Occipital lobe (tissue), 1 donor: ENCODE measurements at regions not wholly inside any gene's neighbourhood (a gene's known extent, or its start where the extent isn't known, plus 50 kb on each side); places are given as distances from the start of the nearest gene placed in this dataset.

Source experiments
- DNase-seq: peaks from one replicate; lab custom pipeline; 2025; lab: John Stamatoyannopoulos, UW

DNA sequence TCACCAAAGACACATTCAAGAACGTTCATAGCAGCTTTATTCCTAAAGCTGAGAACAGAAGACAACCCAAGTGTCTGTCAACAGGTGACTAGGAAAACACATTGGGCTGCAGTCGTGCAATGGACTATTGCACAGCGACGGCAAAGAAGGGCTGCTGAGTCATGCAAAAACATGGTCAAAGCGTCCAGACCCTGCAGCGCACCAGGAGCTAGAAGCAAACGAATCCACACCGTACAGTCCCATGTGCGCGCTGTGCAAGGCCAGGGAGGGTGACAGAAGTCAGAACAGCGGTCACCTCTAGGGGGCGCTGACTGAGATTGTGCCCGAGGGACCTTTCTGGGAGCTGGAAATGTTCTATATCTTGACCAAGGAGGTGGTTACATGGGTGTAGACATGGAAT lies 266.4 kb downstream of the MAF start:
- DNase-seq = no peak

DNA sequence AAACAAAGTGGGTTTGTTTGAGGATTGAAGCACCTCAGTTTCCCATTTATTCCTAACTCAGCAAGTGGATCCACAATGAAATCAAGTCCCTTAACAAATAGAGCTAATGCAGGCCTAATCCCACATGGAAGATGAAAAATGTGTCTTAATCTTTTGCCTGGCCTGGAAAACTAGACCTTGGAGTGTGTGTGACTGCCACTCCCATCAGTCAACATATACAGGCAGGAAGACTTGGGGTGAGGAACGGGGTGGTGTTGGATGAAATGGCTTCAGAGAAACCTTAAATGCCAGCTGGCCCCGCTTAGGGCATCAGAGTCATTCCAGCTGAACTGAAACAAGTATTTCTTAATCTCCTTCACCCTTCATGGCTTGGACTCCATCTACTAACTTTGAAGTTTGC lies 269.5 kb downstream of the MAF start:
- DNase-seq = no peak

DNA sequence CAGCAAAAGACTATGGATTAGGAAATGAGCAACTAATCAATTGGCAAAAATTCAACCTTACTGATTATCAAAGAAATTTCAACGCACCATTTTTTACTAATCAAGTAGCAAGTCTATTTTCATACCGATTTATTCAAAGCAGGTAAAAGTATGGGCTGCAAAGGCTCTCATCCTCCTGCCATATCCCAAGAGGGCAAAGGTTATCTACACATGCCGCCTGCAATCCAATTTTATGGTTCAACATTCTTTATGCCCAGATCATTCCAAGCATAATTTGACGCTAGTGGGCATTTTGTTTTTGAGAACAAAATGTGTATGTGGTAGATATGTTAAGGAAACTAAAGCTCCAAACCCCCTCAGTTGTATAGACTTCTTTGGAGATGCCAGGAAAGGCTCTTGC lies 270.6 kb downstream of the MAF start:
- DNase-seq = no peak

DNA sequence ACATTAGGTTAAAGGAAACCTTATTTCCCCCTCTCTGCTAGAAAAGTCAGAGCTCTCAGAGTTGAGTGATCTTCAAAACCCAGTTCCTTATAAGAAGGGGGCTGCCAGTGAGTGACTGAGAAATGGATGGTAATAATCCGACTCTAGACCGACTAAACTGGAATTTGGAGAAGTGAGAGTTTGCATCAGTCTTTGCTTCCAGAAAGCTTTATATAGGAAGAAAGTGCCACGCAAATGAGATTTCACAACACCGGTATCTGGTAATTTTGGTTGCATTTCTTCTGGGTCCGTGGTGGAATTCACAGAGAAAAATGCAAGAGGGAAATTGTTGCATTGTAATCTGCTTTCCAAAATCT lies 271.4 kb downstream of the MAF start:
- no peak for DNase-seq

DNA sequence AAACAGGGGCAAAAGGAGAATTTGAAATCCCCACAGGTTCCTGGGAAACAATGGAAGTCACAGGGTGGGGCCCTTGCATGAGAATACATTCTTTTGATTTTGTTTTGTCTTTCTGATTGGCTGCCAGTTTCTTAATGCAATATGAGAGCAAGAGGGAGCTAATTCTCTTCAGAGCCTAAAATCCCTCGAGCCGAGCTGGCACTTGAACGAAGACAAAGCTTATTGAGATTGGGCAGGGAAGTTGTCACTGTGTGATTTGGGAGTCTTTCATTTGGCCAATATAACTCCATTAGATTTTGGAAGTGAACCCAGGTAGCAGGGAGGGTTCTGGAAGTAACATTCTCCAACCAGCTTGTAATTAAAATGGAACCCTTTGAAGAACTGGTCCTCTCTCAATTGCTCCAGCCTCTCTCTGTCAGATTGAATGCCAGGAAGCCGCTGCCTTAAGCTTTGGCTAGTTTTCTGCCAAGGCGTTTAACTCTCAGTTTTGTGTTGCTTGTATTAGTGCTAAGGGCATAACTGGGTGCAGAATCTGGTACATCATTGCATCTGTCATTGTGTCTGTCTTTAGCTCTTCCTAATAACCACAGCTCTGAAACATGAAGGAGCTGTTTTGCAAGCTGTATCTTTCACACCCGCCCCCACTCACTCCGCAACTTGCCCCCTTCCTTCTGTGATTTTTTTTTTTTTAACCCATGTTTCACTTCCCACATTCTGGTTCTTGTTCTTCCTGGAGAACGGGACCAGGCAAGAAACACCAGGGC lies 272.0 kb downstream of the MAF start:
- DNase-seq = no peak

DNA sequence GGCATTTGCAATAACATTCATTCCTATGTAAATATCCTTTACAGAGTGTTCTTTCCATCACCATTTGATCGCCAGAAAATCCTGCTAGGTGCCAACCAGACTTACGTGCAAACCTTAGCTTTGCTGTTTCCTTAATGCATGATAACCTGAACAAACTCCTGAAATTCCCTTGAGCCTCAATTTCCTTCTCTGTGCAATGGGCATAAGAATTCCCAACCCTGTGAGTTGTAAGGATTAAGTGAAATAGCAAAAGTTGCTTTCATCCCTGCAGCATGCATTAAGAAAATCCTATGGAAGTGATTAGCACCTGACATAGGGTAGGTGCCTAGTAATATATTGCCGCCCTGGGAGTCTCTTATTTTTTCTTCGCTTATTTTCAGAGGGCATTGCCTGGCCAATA lies 272.7 kb downstream of the MAF start:
- no peak for DNase-seq

DNA sequence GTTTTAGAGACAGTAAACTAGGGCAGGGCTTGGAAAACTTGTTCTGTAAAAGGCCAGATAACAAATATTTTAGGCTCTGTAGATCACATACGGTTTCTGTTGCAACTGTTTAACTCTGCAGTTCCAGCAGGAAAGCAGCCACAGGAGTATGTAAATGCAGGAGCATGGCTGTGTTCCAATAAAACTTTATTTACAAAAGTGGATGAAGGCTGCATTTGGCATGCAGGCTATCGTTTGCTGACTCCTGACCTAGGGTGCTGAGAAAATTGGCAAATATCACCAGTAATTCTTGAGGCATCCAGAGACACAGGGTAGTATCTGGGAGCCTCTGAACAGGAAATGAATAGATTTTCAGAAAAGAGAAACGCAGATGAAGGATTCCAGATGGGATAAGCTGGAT lies 274.0 kb downstream of the MAF start:
- no peak for DNase-seq

DNA sequence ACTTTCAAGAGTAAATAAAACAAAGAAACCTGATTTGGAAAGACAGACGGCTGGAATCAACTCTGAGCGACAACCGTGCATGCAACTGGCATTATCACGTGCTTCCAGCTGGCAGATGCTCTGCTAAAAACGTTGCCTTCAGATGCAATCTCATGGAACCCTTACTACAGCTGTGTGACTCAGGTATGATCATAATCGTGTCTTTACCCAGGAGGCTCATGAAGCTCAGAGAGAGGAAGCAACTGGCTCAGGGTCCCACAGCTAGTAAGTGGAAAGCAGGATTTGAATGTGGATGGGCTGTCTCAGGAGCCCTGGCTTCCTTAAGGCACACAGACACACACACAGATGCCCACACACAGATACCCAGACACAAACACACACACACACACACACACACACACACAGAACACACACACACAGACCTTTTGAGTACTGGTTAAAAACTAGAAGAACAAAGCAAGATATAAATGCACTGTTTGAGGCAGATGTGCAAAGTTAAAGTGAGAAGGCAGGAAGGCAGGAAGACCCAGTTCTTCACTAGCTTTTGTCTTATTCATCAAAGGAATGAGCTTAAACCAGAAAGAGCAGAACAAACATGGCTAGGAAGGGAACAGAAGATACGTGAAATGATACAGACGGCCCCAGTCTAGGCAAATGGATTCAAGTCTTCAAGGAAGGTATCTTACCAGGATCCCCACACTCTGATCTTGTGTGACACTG lies 275.2 kb downstream of the MAF start:
- no peak for DNase-seq

DNA sequence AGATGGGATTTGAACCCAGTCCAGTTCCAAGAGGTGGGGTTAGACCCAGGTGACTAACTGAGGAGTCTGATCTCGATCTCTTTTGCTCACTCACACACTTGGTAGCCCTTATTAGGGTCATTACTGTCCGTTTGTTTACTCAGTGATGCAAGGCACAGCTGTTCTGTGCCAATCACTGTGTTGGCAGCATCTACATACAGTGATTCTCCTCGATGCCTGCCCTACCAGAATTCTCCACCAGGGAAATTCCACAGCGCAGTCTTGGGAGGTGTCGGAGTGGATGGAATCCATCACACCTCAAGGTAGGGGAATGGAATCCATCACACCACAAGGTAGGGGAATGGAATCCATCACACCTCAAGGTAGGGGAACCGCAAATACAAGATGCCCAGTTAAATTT lies 279.6 kb downstream of the MAF start:
- DNase-seq = no peak

DNA sequence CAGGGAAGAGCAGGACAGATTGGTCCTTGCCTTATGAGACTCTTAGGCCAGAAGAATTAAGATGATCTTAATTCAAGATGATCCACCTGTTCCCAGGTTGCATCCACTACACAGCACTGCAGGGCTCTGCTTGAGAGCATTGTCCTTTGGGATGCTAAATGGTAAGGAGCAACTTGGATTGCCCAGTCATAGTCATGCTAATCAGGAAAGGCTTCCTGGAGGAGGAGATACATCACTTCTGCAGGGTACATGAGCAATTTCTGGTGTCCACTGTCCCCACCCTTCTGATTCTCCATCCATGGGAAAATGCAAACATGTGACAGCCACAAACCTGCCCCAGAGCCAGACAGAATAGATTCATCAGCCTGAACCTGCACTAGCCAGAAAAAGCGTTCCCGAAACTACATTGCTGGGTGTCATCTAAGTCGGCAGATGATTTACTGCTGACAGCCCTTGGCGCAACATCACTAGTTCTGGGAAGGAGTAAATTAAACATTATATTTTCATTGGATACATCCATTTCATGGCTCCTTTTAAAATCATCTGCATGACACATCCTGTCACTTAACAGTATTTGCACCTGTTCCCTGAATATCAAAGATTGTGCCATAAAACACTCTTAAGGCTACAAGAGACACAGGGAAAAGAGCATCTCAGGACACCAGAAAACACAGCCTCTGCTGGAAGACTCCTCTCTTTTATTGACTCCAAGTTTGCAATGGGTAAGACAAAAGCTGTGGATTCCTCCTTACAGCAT lies 282.2 kb downstream of the MAF start:
- DNase-seq = no peak

DNA sequence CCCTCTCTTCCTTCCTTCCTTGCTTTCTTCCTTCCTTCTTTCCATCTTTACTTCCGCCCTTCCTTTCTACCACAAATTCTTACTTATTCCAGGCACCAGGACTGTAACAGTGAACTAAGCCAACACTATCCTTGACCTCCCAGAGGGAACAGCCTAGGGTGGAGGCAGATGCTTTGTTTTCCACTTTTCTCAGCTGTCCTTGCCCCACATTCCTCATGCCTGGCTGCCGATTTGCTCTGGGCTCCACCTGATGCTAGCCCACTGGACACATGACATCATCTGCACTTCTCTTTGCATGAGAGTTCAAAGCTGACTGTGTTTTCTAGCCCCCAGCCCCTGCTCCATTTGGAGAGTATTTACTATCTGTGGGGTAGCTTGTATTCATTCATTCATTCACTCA lies 283.0 kb downstream of the MAF start:
- no peak for DNase-seq

DNA sequence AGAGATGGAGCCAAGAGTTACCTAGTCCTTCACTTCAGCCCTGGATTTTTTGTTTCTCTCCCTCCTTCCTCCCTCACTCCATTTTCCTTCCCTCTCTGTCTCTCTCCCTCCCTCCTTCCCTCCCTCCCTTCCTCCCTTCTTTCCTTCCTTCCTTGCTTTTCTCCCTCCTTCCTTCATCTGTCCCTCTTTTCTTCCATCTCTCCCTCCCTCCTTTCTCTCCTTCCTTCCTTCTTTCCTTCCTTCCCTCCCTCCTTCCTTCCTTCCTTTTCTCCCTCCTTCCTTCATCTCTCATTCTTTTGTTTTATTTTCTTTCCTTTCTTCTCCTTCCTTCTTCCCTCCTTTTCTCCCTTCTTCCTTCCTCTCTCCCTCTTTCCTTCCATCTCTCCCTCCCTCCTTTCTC lies 283.5 kb downstream of the MAF start:
- DNase-seq = no peak

DNA sequence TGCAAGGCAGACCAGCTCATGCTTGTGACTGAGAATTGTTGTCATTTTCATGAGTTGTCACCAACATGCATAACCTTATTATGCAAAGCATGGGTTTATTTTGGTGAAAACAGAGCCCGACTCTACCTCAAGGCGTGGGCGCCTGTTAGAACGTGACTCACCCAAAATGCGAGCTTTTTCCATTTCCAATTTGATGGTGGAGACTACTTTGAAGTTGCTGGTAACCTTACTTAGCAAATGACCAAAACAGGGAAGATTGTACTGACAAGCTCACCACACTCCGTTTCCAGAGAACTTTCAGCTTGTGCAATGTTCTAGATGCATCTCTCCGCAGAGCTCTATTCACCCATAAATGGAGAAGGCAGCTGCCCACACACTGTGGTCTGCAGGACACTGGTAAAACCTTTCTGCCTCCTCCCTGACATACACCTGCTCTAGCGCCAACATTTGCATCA lies 284.5 kb downstream of the MAF start:
- DNase-seq = no peak

DNA sequence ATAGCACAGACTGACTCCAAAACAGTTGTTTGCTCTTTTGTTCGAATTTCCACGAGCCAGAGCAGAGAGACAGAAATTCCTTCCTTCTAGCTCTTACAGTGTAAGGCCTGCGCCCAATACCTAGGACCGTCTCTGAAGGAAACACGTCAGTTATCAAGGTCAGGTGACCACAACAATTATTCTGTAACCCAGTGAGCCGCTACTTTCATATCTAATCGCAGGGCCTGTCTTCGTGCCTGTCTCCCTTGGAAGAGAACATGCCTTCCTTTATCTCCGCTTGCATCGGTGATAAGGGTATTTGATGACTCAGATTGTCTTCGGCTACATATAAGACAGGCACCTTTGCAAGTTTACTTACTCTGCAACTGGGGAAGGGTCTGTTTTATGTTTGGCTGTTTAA lies 288.0 kb downstream of the MAF start:
- DNase-seq = no peak

DNA sequence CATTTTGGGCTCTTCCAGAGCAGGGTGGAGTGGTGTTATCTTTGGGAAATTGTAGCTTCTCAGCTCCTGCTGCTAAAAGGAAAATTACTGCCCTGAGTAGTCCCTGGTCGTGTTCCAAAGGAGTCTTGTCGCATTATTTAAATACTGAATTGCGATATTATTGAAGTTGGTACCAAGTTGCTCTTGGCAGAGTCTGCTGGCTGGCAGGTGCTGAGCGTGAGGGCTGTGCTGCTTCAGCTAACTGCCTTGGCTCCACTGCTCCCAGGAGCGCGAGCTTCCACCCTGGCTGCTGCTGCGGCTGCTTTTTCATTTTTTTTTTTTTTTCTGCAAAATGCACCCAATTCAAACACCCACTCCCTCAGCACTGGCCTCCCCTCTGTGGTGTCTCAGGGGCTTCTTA lies 289.8 kb downstream of the MAF start:
- DNase-seq = no peak

DNA sequence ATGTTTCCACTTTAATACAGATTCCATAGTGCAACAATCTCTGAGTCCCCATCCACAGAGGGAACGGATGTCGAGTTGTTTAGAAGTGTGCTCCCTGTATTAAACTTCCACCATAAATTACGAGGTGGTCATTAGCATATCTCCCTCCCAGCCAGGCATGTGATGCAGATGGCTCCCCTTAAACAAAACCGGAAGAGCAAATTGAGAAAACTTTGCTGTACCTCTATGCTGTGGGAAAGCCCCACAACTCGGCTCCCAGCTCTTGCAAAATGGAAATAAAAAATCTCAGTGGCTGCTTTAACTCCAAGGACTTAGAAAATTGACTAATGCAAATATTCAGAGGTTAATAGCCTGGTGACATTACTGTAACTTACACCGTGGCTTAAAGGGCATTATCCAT lies 290.9 kb downstream of the MAF start:
- DNase-seq = no peak

DNA sequence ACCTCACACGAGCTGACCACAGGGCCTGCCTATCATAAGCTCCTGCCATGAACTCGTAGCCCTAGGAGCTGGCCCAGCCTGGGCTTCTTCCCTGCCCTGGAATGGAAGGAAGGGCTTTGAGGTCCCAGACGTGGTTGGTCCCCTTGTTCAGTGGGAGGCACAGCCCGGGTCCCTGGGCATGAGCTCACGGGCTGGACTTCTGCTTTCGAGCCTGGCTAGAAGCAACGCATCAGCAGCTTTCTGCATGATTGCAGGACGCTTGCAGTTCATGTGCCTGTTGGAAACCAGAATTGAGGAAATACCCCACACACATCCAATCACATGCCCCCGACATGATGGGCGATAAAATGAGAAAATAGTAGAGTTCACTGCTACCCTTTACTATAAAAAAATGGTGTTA lies 293.3 kb downstream of the MAF start:
- no peak for DNase-seq

DNA sequence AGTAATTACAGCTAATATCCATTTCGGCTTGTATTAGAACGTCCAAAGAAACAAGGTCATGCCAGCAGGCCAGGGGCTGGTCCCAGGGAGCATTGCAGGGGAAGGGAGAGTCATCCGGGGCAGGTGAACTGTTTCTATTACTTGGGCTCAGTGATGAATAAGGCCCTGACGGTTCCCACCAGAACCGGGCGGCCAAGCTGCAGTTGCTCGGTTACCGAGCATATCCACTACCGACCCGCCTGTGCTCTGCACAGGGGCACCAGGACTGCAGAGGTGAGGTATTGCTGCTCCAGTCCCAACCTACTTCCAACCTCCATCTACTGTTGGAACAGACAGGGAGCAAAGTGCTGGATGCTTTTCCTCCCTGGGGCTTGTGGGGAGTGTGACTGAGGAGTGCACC lies 295.5 kb downstream of the MAF start:
- DNase-seq = no peak

DNA sequence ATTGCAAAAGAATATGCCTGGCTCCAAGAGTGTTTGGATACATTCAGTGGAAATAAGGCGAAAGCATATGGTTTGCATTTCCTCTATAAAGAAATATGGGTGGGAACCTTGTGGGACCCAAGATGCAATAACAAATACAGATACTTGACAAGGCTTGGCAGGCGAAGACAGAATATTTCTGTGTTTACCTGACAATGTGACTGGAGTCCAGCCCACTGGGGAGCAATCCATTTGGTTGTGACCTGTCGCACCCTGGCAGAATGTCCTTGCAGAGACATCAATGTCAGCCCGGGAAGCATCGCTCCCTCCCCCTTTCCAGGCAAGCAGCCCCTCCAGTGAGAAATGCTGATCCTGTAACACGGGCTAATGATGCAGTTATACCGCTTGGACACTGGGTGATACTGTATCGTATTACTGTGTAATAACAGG lies 296.6 kb downstream of the MAF start:
- DNase-seq = no peak

DNA sequence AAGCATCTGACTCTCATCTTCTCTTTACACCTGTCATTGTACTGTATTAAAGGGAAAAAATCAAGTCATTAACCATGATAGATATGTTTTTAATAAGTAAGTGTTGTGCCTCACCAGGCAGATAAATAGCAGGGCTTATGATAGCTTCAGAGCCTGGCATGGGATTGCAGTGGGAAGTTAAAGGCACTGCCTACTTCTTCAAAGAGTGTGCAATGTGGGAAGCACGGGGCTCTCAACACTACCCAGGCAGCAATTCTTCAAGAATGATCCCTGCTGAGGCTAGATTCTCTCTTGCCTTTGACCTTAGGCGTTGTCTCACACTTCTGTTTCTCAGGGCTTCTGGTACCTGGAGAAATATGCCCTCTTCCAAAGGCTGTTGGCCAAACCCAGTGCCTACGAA lies 297.3 kb downstream of the MAF start:
- DNase-seq = no peak

DNA sequence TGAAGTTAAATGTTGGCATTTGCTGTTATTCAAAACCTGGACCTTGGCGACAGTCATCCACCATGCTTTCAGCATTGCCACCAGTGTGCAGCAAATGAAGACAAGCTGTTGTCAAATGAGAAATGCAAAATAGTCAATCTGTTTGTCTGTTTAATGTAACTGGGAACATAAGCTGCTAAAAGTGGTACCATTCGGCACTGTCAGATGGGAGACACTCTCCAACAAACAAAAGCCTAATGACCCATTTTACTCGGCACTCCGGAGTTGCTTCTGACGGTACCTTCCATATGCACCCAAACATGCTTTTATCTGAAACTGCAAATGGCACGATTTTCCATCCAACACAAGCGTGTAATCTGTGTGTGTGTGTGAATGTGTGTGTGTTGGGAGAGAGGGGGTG lies 297.8 kb downstream of the MAF start:
- DNase-seq = no peak

DNA sequence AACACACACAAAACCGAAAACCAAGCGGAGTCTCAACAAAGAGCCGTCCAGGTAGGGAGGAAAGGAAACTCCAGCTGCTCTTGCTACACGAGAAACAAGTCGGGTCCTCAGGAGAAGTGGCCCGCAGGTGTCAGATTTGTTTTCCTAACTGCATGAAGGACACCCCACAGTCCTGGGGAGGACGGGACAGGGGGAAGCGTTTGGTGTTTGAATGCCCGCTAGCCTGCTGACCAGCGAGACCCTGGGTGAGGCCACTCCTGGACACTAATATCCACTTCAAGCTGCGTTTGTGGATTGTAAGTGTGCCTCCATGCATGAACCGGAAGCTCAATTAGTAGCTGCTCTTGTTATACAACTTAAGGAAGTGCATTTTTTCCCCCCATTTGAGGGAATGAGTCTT lies 299.5 kb downstream of the MAF start:
- no peak for DNase-seq
